Nephron (organoid): ENCODE measurements at regions not wholly inside any gene's neighbourhood (a gene's known extent, or its start where the extent isn't known, plus 50 kb on each side); places are given as distances from the start of the nearest gene placed in this dataset.
A peak's percentile ranks its signal among the peaks of the same experiment; 100 is the strongest.

ENCODE experiments used
- H3K27ac Mint-ChIP-seq, 3 experiments: 2 replicates each; pipeline ENCODE4 v1.8.0; 2020; ENCODE audit warnings: mixed read lengths in 3 of 3, mild to moderate bottlenecking in 2 of 3, moderate library complexity in 1 of 3
- H3K27me3 Mint-ChIP-seq: 2 replicates; pipeline ENCODE4 v1.8.0; 2021; ENCODE audit warnings: low read depth, mild to moderate bottlenecking, moderate library complexity, mixed read lengths
- H3K36me3 Mint-ChIP-seq: 2 replicates; pipeline ENCODE4 v1.8.0; 2020; ENCODE audit warnings: low read depth, mixed read lengths
- H3K4me1 Mint-ChIP-seq: 2 replicates; pipeline ENCODE4 v1.8.0; 2020; ENCODE audit warnings: mixed read lengths
- H3K4me3 Mint-ChIP-seq, 3 experiments: 2 replicates each; pipeline ENCODE4 v1.8.0; 2020; ENCODE audit warnings: mild to moderate bottlenecking in 3 of 3, mixed read lengths in 3 of 3, moderate library complexity in 2 of 3
- H3K9me3 Mint-ChIP-seq: 2 replicates; pipeline ENCODE4 v1.8.0; 2020; ENCODE audit warnings: mixed read lengths
- CTCF ChIP-seq, 3 experiments: fragments of 200-600 bp; sonication (generic); IDR thresholded peaks; one replicate each; pipeline ENCODE4 v1.5.0; 2021; ENCODE audit warnings: antibody characterized with exemption in 3 of 3; ENCODE audit not compliant: unreplicated experiment in 3 of 3

GRCh38 chr2:10238396-10238795, 64.3 kb upstream of the HPCAL1 start:
- H3K36me3 Mint-ChIP-seq, result no peaks in the 10 kb centered on the region
- peaks cover 21% of the 10 kb centered on the region for H3K27me3 Mint-ChIP-seq
- no peaks in the 10 kb centered on the region for H3K4me1 Mint-ChIP-seq
- no peak for TF ChIP-seq CTCF (IDR thresholded peaks at IDR 0.05; ENCODE audit: unreplicated experiment in 3 of 3)
- no peak overlapping the region for H3K27ac Mint-ChIP-seq
- no peak overlapping the region for H3K4me3 Mint-ChIP-seq
- no peaks in the 10 kb centered on the region for H3K9me3 Mint-ChIP-seq

- no peak for TF ChIP-seq CTCF (IDR thresholded peaks at IDR 0.05; ENCODE audit: unreplicated experiment in 3 of 3)
- peaks cover 20% of the 10 kb centered on the region for H3K27me3 Mint-ChIP-seq
- H3K36me3 Mint-ChIP-seq, result no peaks in the 10 kb centered on the region
- H3K9me3 Mint-ChIP-seq, result no peaks in the 10 kb centered on the region
- no peak overlapping the region for H3K4me3 Mint-ChIP-seq
- H3K27ac Mint-ChIP-seq, result no peak overlapping the region
- H3K4me1 Mint-ChIP-seq, result no peaks in the 10 kb centered on the region
These were observed 63.7 kb upstream of the HPCAL1 start for GRCh38 chr2:10238991-10239485.

GRCh38 chr2:10239561-10239967, 63.1 kb upstream of the HPCAL1 start:
- Mint-ChIP-seq H3K27me3 (peaks cover 20% of the 10 kb centered on the region), H3K27ac (no peak overlapping the region), H3K4me1 (no peaks in the 10 kb centered on the region), H3K4me3 (no peak overlapping the region), H3K36me3 (no peaks in the 10 kb centered on the region), H3K9me3 (no peaks in the 10 kb centered on the region)
- peak in 1 of 3 experiments; percentile 37 for TF ChIP-seq CTCF (IDR thresholded peaks at IDR 0.05; ENCODE audit: unreplicated experiment in 3 of 3)

GRCh38 chr2:10240161-10240681, 62.5 kb upstream of the HPCAL1 start:
- H3K27ac Mint-ChIP-seq, result no peak overlapping the region
- peaks cover 20% of the 10 kb centered on the region for H3K27me3 Mint-ChIP-seq
- no peaks in the 10 kb centered on the region for H3K4me1 Mint-ChIP-seq
- H3K9me3 Mint-ChIP-seq, result no peaks in the 10 kb centered on the region
- H3K36me3 Mint-ChIP-seq, result no peaks in the 10 kb centered on the region
- no peak for TF ChIP-seq CTCF (IDR thresholded peaks at IDR 0.05; ENCODE audit: unreplicated experiment in 3 of 3)
- no peak overlapping the region for H3K4me3 Mint-ChIP-seq

GRCh38 chr2:10240911-10241610, 61.6 kb upstream of the HPCAL1 start:
- H3K27ac Mint-ChIP-seq, result no peak overlapping the region
- H3K4me1 Mint-ChIP-seq, result no peaks in the 10 kb centered on the region
- H3K36me3 Mint-ChIP-seq, result no peaks in the 10 kb centered on the region
- TF ChIP-seq CTCF (IDR thresholded peaks at IDR 0.05; ENCODE audit: unreplicated experiment in 3 of 3), result no peak
- H3K9me3 Mint-ChIP-seq, result no peaks in the 10 kb centered on the region
- peaks cover 16% of the 10 kb centered on the region for H3K27me3 Mint-ChIP-seq
- H3K4me3 Mint-ChIP-seq, result no peak overlapping the region
